HG03460 (cell line): ENCODE measurements at regions not wholly inside any gene's neighbourhood (a gene's known extent, or its start where the extent isn't known, plus 50 kb on each side); places are given as distances from the start of the nearest gene placed in this dataset.

Experiments used
- ATAC-seq: cut with Tn5 transposase; IDR thresholded peaks from one replicate; pipeline ENCODE4 v1.9.1; 2021; ENCODE audit not compliant: unreplicated experiment

- no peak for ATAC-seq
These were observed 675.1 kb upstream of the ADGRL2 start for GRCh38 chr1:81125672-81126071.

GRCh38 chr1:81121306-81121705, 679.4 kb upstream of the ADGRL2 start:
- ATAC-seq = no peak

- ATAC-seq = no peak
These were observed 681.4 kb upstream of the ADGRL2 start for GRCh38 chr1:81119319-81119718.

- no peak for ATAC-seq
These were observed 682.2 kb upstream of the ADGRL2 start for GRCh38 chr1:81118550-81118949.

GRCh38 chr1:81115422-81115821, 685.3 kb upstream of the ADGRL2 start:
- no peak for ATAC-seq

GRCh38 chr1:81114191-81114590, 686.5 kb upstream of the ADGRL2 start:
- no peak for ATAC-seq

- ATAC-seq = no peak
These were observed 687.0 kb upstream of the ADGRL2 start for GRCh38 chr1:81113688-81114087.

GRCh38 chr1:81111818-81112217, 688.9 kb upstream of the ADGRL2 start:
- no peak for ATAC-seq

- no peak for ATAC-seq
These were observed 691.7 kb upstream of the ADGRL2 start for GRCh38 chr1:81109038-81109437.

- ATAC-seq = no peak
These were observed 702.9 kb upstream of the ADGRL2 start for GRCh38 chr1:81097860-81098259.

- ATAC-seq = no peak
These were observed 727.2 kb upstream of the ADGRL2 start for GRCh38 chr1:81073580-81073979.

- ATAC-seq = no peak
These were observed 728.6 kb upstream of the ADGRL2 start for GRCh38 chr1:81071969-81072753.

GRCh38 chr1:81071072-81071858, 729.5 kb upstream of the ADGRL2 start:
- ATAC-seq = no peak

GRCh38 chr1:81069856-81070255, 730.9 kb upstream of the ADGRL2 start:
- no peak for ATAC-seq

GRCh38 chr1:81068726-81069125, 732.0 kb upstream of the ADGRL2 start:
- no peak for ATAC-seq

GRCh38 chr1:81053826-81054225, 746.9 kb upstream of the ADGRL2 start:
- ATAC-seq = no peak

- ATAC-seq = no peak
These were observed 748.6 kb upstream of the ADGRL2 start for GRCh38 chr1:81052162-81052561.

GRCh38 chr1:81050390-81050789, 750.3 kb upstream of the ADGRL2 start:
- no peak for ATAC-seq

GRCh38 chr1:81044708-81045107, 756.0 kb upstream of the ADGRL2 start:
- no peak for ATAC-seq

GRCh38 chr1:81042225-81042624, 758.5 kb upstream of the ADGRL2 start:
- ATAC-seq = no peak

- no peak for ATAC-seq
These were observed 766.4 kb upstream of the ADGRL2 start for GRCh38 chr1:81034291-81034690.

- no peak for ATAC-seq
These were observed 767.7 kb upstream of the ADGRL2 start for GRCh38 chr1:81032973-81033425.
